ENCODE measurements at regions not wholly inside any gene's neighbourhood (a gene's known extent, or its start where the extent isn't known, plus 50 kb on each side); places are given as distances from the start of the nearest gene placed in this dataset.

DNA sequence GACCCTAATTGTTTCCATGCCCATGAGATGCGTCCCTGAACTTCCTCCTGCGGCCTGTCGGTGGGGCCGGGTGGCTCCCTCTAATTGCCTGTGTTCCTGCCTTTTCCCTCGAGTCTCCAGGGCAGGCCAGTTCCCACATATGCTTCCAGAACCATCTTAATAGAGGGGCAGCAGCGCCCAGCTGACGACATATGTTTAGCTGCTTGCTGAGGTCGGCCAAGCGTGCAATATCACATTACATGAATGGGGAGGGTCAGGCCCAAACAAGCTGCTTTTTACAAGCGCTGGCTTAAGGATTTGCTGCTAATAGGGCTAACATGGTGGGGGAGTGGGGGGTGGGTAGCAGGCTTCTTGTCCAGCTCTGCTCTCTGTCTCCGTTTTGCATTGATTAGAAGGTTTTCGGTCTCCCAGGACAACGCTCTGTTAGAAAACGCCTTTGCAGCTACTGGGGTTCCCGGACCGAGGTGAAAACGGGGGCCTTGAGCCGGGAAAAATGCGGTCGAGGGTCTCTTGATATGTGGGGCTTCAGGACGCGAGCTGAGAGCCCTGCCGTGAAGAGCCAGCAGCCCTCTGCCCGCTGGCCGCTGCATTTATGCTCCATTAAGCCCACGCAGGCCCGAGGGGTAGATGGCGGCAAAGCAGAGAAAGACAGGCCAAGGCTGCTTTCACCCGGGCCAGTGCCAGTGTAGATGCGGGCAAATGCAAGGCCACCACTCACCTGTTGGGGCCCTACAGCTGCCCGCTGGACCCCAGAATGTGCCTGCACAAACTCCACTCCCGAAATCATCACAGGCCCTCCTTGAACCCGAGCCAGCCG is 308.5 kb downstream of the BMP7 start:
- Mint-ChIP-seq H3K4me3 (peak overlapping the region; percentile 31 to 35 (median 33)), H3K27me3 (ENCODE audit: low read depth) (peaks cover 33% of the 10 kb centered on the region), H3K4me1 (peaks cover 27% of the 10 kb centered on the region), H3K27ac (peak overlapping the region; percentile 1 to 74 (median 60)), H3K9me3 (no peaks in the 10 kb centered on the region), H3K36me3 (ENCODE audit: low read depth) (no peaks in the 10 kb centered on the region)
- TF ChIP-seq CTCF (IDR thresholded peaks at IDR 0.05; ENCODE audit: unreplicated experiment in 3 of 3): no peak

DNA sequence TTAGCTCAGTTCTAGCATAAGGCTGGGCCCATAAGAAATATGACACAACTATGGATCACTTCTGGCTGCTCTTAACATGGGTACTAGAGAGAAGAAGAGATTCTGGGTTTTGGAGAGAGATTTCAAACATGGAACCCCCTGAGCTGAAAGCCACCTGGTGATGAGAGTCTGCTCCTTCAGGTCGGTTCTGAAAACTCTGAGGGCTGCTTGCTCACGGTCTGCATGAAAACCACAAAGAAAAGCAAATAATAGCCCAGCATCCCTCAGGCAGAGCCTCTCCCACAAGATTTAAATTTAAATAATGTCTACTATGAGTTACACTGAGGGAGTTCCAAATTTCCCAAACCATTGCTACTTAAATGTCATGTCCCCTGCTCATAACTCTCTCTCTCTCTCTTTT is 301.5 kb downstream of the BMP7 start:
- no peak overlapping the region for H3K4me3 Mint-ChIP-seq
- no peaks in the 10 kb centered on the region for H3K4me1 Mint-ChIP-seq
- no peak for TF ChIP-seq CTCF (IDR thresholded peaks at IDR 0.05; ENCODE audit: unreplicated experiment in 3 of 3)
- no peak overlapping the region for H3K27ac Mint-ChIP-seq
- peaks cover 6% of the 10 kb centered on the region for H3K9me3 Mint-ChIP-seq
- peaks cover 19% of the 10 kb centered on the region for H3K27me3 Mint-ChIP-seq (ENCODE audit: low read depth)
- no peaks in the 10 kb centered on the region for H3K36me3 Mint-ChIP-seq (ENCODE audit: low read depth)

GRCh38 chr20:56967916-56968315 is 298.5 kb downstream of the BMP7 start:
- peaks cover 6% of the 10 kb centered on the region for H3K9me3 Mint-ChIP-seq
- peaks cover 49% of the 10 kb centered on the region for H3K27me3 Mint-ChIP-seq (ENCODE audit: low read depth)
- H3K27ac Mint-ChIP-seq: no peak overlapping the region
- TF ChIP-seq CTCF (IDR thresholded peaks at IDR 0.05; ENCODE audit: unreplicated experiment in 3 of 3): no peak
- H3K4me3 Mint-ChIP-seq: no peak overlapping the region
- H3K36me3 Mint-ChIP-seq (ENCODE audit: low read depth): no peaks in the 10 kb centered on the region
- H3K4me1 Mint-ChIP-seq: no peaks in the 10 kb centered on the region

DNA sequence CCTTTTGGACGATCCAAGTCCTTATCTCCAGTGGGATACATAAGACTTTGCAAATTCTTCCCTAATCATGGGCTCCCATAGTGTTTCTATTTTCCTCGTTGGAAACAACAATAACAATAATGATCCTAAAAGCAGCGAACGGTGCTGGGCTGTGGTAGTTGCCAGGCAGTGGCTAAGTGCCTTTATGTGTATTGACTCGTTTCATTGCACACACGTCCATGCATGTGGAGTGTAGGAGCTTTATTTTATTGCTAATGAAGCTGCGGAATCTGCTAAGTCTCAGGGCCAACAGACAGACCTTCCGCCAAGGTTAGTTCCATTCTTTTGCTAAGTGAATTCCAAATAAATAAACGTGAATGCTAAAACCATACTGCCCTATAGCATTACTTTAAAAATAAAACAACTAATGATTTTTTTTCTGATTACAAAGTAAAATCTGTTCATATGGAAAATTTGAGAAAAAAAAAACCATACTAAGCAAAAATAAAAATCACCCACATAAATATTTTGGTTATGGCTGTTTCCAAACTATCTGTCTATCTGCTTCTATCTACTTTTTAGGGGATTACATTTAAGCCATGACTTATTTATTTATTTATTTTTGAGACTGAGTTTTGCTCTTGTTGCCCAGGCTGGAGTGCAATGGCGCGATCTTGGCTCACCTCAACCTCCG is 297.9 kb downstream of the BMP7 start:
- Mint-ChIP-seq H3K27ac (no peak overlapping the region), H3K4me1 (no peaks in the 10 kb centered on the region), H3K9me3 (peaks cover 6% of the 10 kb centered on the region), H3K36me3 (ENCODE audit: low read depth) (no peaks in the 10 kb centered on the region), H3K27me3 (ENCODE audit: low read depth) (peaks cover 54% of the 10 kb centered on the region), H3K4me3 (no peak overlapping the region)
- TF ChIP-seq CTCF (IDR thresholded peaks at IDR 0.05; ENCODE audit: unreplicated experiment in 3 of 3): no peak

- Mint-ChIP-seq H3K4me1 (peaks cover 5% of the 10 kb centered on the region), H3K9me3 (no peaks in the 10 kb centered on the region), H3K27ac (no peak overlapping the region), H3K36me3 (ENCODE audit: low read depth) (no peaks in the 10 kb centered on the region), H3K4me3 (no peak overlapping the region), H3K27me3 (ENCODE audit: low read depth) (peaks cover 96% of the 10 kb centered on the region)
- peak; percentile 51 to 73 (median 69) for TF ChIP-seq CTCF (IDR thresholded peaks at IDR 0.05; ENCODE audit: unreplicated experiment in 3 of 3)
Measured at GRCh38 chr20:56974499-56975250, 291.8 kb downstream of the BMP7 start.

Measured in nephron (organoid).